Ishikawa (cell line): ENCODE measurements at regions not wholly inside any gene's neighbourhood (a gene's known extent, or its start where the extent isn't known, plus 50 kb on each side); places are given as distances from the start of the nearest gene placed in this dataset.

ENCODE experiments used
- CEBPB ChIP-seq: IDR thresholded peaks from 2 replicates; pipeline ENCODE4 v1.6.1; 2012
- CREB1 ChIP-seq: IDR thresholded peaks from 2 replicates; pipeline ENCODE4 v1.6.1; 2012; ENCODE audit warnings: low read depth
- EGR1 ChIP-seq: IDR thresholded peaks from 2 replicates; pipeline ENCODE4 v1.6.1; 2012
- EP300 ChIP-seq: IDR thresholded peaks from 2 replicates; pipeline ENCODE4 v1.6.1; 2012; ENCODE audit warnings: borderline replicate concordance
- FOXM1 ChIP-seq: IDR thresholded peaks from 2 replicates; pipeline ENCODE4 v1.6.1; 2012; ENCODE audit warnings: low read depth, borderline replicate concordance
- NFIC ChIP-seq: IDR thresholded peaks from 2 replicates; pipeline ENCODE4 v1.6.1; 2012
- RAD21 ChIP-seq: IDR thresholded peaks from 2 replicates; pipeline ENCODE4 v1.6.1; 2012; ENCODE audit warnings: low read depth
- TAF1 ChIP-seq: IDR thresholded peaks from 2 replicates; pipeline ENCODE4 v1.6.1; 2012; ENCODE audit warnings: low read depth, mild to moderate bottlenecking
- TCF12 ChIP-seq: IDR thresholded peaks from 2 replicates; pipeline ENCODE4 v1.6.1; 2012; ENCODE audit warnings: low read depth
- TEAD4 ChIP-seq: IDR thresholded peaks from 2 replicates; pipeline ENCODE4 v1.6.1; 2012
- YY1 ChIP-seq: IDR thresholded peaks from 2 replicates; pipeline ENCODE4 v1.6.1; 2012; ENCODE audit warnings: low read depth
- ZBTB7A ChIP-seq: IDR thresholded peaks from 2 replicates; pipeline ENCODE4 v1.6.1; 2012; ENCODE audit warnings: low read depth
- TF ChIP-seq, protein P1 (sequence below): IDR thresholded peaks from 2 replicates; pipeline ENCODE4 v1.6.1; 2012; ENCODE audit warnings: low read depth, mild to moderate bottlenecking
- TF ChIP-seq, protein P2 (sequence below): IDR thresholded peaks from 2 replicates; pipeline ENCODE4 v1.6.1; 2012
- TF ChIP-seq, protein P3 (sequence below): IDR thresholded peaks from 2 replicates; pipeline ENCODE4 v1.6.1; 2012

DNA sequence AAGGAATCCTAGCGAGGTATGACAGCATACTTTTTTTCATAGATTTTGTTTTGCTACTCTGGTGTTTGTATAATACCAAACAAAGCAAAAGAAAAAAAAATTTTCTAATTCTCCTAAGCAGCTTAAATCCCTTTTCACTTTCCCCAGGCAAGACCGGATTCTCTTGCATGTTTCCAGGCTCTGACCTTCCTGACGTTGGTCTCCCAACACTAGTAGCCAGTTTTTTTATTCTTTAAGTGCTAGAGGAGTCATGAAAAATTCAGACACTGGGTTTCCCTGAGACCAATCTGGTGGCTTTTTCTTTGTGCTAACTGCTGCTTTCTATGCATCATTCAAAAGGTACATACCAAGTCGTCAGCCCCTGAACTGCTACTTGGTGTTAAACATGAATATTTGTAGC lies 111.4 kb downstream of the ZNF326 start:
- no peak for TF ChIP-seq CREB1
- TF ChIP-seq NFIC = no peak
- TF ChIP-seq ZBTB7A = no peak
- no peak for TF ChIP-seq FOXM1
- TF ChIP-seq TEAD4 = no peak
- TF ChIP-seq CEBPB = no peak
- no peak for TF ChIP-seq TCF12
- TF ChIP-seq, protein P1, sequence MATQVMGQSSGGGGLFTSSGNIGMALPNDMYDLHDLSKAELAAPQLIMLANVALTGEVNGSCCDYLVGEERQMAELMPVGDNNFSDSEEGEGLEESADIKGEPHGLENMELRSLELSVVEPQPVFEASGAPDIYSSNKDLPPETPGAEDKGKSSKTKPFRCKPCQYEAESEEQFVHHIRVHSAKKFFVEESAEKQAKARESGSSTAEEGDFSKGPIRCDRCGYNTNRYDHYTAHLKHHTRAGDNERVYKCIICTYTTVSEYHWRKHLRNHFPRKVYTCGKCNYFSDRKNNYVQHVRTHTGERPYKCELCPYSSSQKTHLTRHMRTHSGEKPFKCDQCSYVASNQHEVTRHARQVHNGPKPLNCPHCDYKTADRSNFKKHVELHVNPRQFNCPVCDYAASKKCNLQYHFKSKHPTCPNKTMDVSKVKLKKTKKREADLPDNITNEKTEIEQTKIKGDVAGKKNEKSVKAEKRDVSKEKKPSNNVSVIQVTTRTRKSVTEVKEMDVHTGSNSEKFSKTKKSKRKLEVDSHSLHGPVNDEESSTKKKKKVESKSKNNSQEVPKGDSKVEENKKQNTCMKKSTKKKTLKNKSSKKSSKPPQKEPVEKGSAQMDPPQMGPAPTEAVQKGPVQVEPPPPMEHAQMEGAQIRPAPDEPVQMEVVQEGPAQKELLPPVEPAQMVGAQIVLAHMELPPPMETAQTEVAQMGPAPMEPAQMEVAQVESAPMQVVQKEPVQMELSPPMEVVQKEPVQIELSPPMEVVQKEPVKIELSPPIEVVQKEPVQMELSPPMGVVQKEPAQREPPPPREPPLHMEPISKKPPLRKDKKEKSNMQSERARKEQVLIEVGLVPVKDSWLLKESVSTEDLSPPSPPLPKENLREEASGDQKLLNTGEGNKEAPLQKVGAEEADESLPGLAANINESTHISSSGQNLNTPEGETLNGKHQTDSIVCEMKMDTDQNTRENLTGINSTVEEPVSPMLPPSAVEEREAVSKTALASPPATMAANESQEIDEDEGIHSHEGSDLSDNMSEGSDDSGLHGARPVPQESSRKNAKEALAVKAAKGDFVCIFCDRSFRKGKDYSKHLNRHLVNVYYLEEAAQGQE = no peak

DNA sequence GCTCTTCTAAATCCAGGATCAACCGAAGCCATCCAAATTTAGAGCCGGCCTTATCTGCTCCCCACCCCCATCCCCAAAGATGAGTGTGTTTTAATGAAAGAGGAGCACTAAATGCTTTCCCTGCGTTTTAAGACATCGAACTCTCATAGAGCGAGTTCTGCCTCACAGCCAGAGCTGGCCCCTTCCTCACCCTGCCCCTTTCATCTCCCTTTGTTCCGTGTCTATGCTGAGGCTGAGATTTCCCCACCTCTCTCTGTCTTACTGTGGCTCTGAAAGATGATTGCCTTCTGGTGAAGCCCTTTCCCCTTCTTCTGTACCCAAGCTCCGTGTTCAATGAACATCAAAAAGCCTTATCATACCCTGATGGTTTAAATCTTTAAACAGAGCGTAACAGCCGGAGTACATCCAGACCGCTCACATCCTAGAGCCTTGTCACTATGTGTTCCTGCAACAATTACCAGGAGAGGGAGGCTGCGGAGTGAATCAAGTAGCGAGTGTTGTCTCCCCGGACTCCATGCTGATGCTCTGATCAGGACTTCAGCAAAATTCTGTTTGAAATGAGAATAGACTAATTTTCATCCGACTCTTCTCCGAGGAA lies 110.1 kb downstream of the ZNF326 start:
- TF ChIP-seq FOXM1 (no peak), ZBTB7A (no peak), EP300 (no peak), TEAD4 (no peak), EGR1 (no peak), TAF1 (no peak)
- TF ChIP-seq, protein P2, sequence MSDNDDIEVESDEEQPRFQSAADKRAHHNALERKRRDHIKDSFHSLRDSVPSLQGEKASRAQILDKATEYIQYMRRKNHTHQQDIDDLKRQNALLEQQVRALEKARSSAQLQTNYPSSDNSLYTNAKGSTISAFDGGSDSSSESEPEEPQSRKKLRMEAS = no peak

DNA sequence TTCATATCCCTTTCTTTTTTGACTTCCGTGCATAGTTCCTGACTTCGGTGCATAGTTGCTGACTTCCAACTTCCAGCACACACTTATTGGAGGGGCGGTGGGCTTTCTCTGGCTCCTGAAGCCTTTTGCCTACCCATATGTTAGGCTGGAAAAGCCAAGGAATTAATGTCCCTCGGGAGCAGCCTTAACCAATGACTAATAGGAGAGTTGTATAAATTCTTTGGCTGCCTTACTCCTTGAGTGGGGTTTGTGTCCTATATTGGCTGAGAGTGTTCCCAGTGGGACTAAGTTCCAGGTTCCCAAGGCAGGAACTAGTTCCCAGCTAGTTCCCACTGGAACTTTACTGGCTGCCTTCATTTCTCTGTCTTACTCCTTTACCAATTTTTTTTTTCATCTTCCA lies 105.7 kb downstream of the ZNF326 start:
- no peak for TF ChIP-seq YY1
- TF ChIP-seq TAF1 = no peak
- TF ChIP-seq, protein P2 = no peak
- no peak for TF ChIP-seq CREB1
- TF ChIP-seq FOXM1 = no peak
- TF ChIP-seq NFIC = no peak
- no peak for TF ChIP-seq EP300
- no peak for TF ChIP-seq CEBPB
- TF ChIP-seq, protein P3, sequence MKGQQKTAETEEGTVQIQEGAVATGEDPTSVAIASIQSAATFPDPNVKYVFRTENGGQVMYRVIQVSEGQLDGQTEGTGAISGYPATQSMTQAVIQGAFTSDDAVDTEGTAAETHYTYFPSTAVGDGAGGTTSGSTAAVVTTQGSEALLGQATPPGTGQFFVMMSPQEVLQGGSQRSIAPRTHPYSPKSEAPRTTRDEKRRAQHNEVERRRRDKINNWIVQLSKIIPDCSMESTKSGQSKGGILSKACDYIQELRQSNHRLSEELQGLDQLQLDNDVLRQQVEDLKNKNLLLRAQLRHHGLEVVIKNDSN = no peak

DNA sequence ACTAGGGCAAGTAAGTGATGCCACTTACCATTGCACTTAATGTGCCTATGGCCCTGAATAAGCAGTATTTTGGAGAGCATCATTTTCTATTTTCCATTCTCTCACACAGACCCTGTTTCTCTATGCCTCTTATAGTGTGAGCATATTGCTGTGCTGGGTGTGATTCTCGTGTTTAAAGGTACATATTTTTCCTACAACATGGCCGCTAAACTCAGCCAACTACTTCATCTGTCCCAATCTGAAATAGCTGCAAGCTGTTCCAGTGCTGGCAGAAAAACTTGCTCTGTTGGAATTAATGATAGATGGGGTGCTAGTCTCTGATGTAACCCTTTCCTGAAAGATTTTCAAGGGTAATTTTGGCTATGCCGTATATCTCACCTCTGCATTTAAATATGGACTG lies 97.5 kb downstream of the ZNF326 start:
- TF ChIP-seq ZBTB7A (no peak), TCF12 (no peak), RAD21 (no peak), EGR1 (no peak), TAF1 (no peak)
- TF ChIP-seq, protein P3 = no peak
